Spinal cord (tissue), 9 donors: ENCODE measurements at regions not wholly inside any gene's neighbourhood (a gene's known extent, or its start where the extent isn't known, plus 50 kb on each side); places are given as distances from the start of the nearest gene placed in this dataset.
A peak's percentile ranks its signal among the peaks of the same experiment; 100 is the strongest.

ENCODE experiments used
- DNase-seq, 6 donors: peaks; one replicate each; pipeline versions ENCODE4 v3.0.0 to v3.0.0-alpha.2; 2013 to 2015; ENCODE audit warnings: low spot score in 6 of 6, low read depth in 4 of 6
- H3K27ac ChIP-seq: one replicate; pipeline ENCODE4 v1.5.1; 2013; ENCODE audit warnings: low read depth, low read length, control low read depth
- H3K27me3 ChIP-seq: one replicate; pipeline ENCODE4 v1.6.1; 2013; ENCODE audit warnings: low read length; ENCODE audit not compliant: control insufficient read depth, insufficient read depth
- H3K36me3 ChIP-seq: one replicate; pipeline ENCODE4 v1.6.1; 2013; ENCODE audit warnings: low read length; ENCODE audit not compliant: control insufficient read depth, insufficient read depth
- H3K4me1 ChIP-seq: one replicate; pipeline ENCODE4 v1.6.1; 2013; ENCODE audit warnings: low read length; ENCODE audit not compliant: control insufficient read depth, insufficient read depth
- H3K4me3 ChIP-seq: one replicate; pipeline ENCODE4 v1.5.1; 2013; ENCODE audit warnings: low read depth, low read length, control low read depth
- H3K9me3 ChIP-seq: one replicate; pipeline ENCODE4 v1.6.1; 2013; ENCODE audit warnings: low read length; ENCODE audit not compliant: control insufficient read depth, insufficient read depth
- WGBS: methylation state at CpG from one replicate; pipeline ENCODE4 v1.1.5; 2013; ENCODE audit warnings: missing lambda C conversion rate; ENCODE audit not compliant: insufficient coverage; 5-methylcytosine and 5-hydroxymethylcytosine counted together
- donor health status: healthy.

DNA sequence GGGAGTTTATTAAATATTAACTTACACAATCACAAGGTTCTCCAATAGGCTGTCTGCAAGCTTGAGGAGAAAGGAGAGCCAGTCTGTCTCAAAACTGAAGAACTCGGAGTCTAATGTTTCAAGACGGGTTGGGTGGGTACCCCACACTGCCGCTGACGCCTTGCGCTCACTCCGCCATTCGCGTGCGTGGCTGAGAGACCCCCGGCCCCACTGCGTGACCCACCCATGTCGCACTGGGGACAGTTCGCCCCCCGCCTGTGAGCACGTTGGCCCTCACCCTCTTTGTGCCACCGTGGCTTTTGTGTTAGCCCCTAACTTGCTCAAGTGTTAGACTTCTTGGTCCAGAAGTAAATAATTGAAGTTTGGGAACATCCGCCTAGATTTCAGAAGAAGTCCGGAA lies 270.0 kb upstream of the ITGA1 start:
- Histone ChIP-seq H3K4me1 (no peaks in the 10 kb centered on the region), H3K4me3 (no peak overlapping the region), H3K27me3 (no peaks in the 10 kb centered on the region), H3K36me3 (no peaks in the 10 kb centered on the region), H3K27ac (no peak overlapping the region), H3K9me3 (no peaks in the 10 kb centered on the region)
- DNase-seq: no peak
- WGBS: 97% methylated on average over 18 of the region's 18 CpGs

DNA sequence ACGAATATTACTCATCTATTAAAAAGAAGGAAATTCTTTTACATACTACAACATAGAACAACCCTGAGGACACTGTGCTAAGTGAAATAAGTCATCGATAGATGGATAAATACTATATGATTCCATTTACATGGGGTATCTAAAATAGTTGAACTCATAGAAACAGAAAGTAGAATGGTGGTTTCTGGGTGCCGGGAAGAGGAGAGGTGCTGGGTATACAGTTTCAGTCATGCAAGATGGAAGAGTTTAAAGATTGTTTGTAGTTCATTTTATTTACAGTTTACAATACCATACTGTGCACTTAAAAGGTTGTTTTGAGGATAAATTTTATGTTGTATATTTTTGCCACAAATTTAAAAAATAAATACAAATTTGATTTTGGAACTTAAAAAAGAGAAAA lies 267.5 kb upstream of the ITGA1 start:
- Histone ChIP-seq H3K4me1 (no peaks in the 10 kb centered on the region), H3K36me3 (no peaks in the 10 kb centered on the region), H3K27me3 (no peaks in the 10 kb centered on the region), H3K27ac (no peak overlapping the region), H3K4me3 (no peak overlapping the region), H3K9me3 (no peaks in the 10 kb centered on the region)
- WGBS: no CpG with 5 or more reads among the region's 3 CpGs
- DNase-seq: no peak

DNA sequence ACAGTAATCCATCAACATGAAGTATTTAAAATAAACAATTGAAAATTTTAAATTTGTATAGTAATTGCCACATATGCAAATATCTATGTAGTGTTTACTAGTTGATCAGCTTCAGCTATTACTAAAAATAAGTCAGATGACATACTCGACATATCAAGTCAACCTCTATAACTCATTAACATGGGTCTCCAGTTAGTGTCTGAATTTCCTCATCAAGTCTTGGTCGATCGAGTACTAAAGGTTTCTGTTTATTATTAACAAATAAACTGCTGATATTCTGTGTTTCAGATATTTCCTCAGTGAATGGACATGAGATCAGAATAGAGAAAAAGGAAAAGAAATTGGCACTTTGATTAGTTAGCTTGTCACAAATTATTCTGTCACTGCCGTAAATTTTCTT lies 266.5 kb upstream of the ITGA1 start:
- no peaks in the 10 kb centered on the region for H3K36me3 ChIP-seq
- WGBS: no CpG with 5 or more reads among the region's 4 CpGs
- H3K27ac ChIP-seq: no peak overlapping the region
- H3K27me3 ChIP-seq: no peaks in the 10 kb centered on the region
- H3K9me3 ChIP-seq: no peaks in the 10 kb centered on the region
- no peak for DNase-seq
- no peak overlapping the region for H3K4me3 ChIP-seq
- no peaks in the 10 kb centered on the region for H3K4me1 ChIP-seq

DNA sequence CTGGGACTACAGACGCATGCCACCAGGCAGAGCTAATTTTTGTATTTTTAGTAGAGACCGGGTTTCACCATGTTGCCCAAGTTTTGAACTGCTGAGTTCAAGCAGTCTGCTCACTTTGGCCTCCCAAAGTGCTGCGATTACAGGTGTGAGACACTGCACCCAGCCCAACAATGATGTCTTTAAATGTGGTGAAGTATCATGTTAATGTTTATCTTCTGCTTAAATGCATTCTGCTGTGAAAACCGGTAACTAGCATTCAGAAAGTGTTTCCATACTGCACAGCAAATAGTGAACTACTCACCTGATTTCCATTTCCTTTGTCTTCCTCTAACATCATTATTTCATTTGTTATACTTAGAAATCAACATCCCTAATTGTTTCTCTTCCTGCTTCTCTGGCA lies 264.0 kb upstream of the ITGA1 start:
- WGBS: 94% methylated on average over 2 of the region's 4 CpGs
- H3K4me1 ChIP-seq: no peaks in the 10 kb centered on the region

DNA sequence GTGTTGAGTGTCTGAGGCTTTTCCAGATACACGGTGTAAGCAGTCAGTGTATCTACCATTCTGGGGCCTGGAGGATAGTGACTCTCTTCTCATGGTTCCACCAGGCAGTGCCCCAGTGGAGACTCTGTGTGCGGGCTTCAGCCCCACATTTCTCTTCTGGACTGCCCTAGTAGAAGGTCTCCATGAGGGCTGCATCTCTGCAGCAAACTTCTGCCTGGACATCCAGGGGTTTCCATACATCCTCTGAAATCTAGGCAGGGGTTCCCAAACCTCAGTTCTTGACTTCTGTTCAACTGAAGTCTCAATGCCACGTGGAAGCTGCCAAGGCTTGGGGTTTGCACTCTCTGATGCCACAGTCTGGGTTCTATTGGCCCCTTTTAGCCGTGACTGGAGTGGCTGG lies 256.6 kb upstream of the ITGA1 start:
- no peak for DNase-seq
- H3K36me3 ChIP-seq: no peaks in the 10 kb centered on the region
- 74% methylated on average over 3 of the region's 4 CpGs for WGBS

More for the DNA sequence above, 264.0 kb upstream of the ITGA1 start:
- no peak for DNase-seq
- no peak overlapping the region for H3K4me3 ChIP-seq
- H3K27me3 ChIP-seq: no peaks in the 10 kb centered on the region
- H3K9me3 ChIP-seq: no peaks in the 10 kb centered on the region
- H3K36me3 ChIP-seq: no peaks in the 10 kb centered on the region
- no peak overlapping the region for H3K27ac ChIP-seq

DNA sequence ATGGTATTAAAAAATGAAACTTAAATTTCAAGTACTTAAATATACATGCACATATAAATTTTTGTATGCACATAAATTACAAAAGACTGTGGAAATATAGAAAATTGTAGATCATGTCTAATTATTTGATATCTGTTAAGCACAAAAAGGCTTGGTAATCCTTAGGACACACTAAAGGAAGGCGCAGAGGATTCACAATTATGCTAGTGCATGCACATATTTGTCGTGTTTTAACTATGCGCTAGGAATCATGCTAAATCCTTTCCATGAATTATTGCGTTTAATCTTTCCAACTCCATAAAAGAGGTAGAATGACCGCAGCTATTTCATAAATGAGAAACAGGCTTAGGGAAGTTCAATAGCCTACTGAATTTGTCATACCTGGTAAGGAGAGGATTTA lies 244.1 kb upstream of the ITGA1 start:
- DNase-seq: no peak
- Histone ChIP-seq H3K4me3 (no peak overlapping the region), H3K36me3 (no peaks in the 10 kb centered on the region), H3K4me1 (no peaks in the 10 kb centered on the region), H3K27ac (no peak overlapping the region), H3K9me3 (no peaks in the 10 kb centered on the region), H3K27me3 (no peaks in the 10 kb centered on the region)
- 100% methylated on average over 1 of the region's 5 CpGs for WGBS

More for the DNA sequence above, 256.6 kb upstream of the ITGA1 start:
- Histone ChIP-seq H3K27ac (no peak overlapping the region), H3K27me3 (no peaks in the 10 kb centered on the region), H3K4me3 (no peak overlapping the region), H3K9me3 (peaks cover 2% of the 10 kb centered on the region), H3K4me1 (no peaks in the 10 kb centered on the region)

DNA sequence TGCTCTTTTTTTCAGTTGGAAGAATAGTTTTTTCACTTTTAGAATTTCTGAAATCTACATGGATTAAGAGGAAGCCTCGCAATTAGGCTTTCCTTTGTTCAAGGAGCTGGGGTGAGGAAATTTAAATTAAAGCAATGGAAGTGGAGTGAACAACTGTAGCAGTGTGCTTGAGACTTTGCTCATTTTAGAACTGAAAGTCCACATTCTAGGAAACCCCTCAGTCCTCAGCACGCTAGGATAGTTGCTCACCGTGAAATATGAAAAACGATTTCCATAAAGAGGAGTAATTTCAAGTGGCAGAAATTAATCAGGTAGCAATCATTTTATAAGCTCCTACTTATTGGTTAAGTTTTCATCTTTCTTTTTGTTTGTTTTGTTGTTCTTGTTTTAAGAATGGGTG lies 243.0 kb upstream of the ITGA1 start:
- Histone ChIP-seq H3K4me1 (no peaks in the 10 kb centered on the region), H3K27me3 (no peaks in the 10 kb centered on the region), H3K4me3 (no peak overlapping the region), H3K27ac (no peak overlapping the region), H3K36me3 (no peaks in the 10 kb centered on the region), H3K9me3 (no peaks in the 10 kb centered on the region)
- DNase-seq: no peak
- no CpG with 5 or more reads among the region's 4 CpGs for WGBS

DNA sequence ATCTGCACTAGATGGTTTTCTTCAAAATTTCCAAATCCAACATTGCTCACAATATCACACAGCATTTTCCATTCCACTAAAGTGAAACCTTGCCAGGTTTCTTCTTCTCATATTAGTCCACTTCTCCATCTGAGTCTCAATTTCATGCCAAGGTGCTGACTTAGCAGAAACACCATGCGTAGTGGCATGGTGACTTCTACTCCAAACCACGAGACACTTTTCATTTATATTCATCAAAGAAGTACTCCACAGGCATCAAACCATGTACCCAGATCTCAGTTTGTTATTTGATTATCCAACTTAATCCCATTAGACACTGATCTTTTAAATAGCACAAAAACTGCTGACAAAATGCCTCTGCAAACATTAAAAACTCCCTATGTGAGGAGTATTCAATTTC lies 233.4 kb upstream of the ITGA1 start:
- Histone ChIP-seq H3K27me3 (no peaks in the 10 kb centered on the region), H3K27ac (no peak overlapping the region), H3K4me1 (no peaks in the 10 kb centered on the region), H3K4me3 (no peak overlapping the region), H3K9me3 (no peaks in the 10 kb centered on the region), H3K36me3 (no peaks in the 10 kb centered on the region)
- WGBS: 92% methylated on average over 2 of the region's 2 CpGs
- no peak for DNase-seq

DNA sequence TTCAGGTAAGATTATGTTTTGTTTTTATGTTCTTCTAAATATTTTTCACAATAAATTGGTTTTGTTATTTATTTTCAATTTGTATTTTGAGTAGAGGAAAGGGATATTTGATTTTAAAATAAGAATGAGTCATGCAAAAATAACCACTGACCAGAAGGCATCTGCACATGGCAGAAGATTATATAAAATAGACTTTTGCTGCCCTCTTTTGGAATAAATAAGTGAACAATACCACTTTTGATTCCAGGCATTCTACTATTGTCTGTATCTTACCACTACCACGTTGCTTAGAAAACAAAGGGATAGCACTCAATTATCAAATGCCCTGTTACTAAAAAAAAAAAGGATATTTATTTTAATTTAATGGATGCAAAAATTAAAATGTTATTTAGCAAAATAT lies 227.3 kb upstream of the ITGA1 start:
- WGBS: no CpG with 5 or more reads among the region's 1 CpG
- peak in 4 of 6 donors; percentile 7 to 87 (median 16) for DNase-seq

DNA sequence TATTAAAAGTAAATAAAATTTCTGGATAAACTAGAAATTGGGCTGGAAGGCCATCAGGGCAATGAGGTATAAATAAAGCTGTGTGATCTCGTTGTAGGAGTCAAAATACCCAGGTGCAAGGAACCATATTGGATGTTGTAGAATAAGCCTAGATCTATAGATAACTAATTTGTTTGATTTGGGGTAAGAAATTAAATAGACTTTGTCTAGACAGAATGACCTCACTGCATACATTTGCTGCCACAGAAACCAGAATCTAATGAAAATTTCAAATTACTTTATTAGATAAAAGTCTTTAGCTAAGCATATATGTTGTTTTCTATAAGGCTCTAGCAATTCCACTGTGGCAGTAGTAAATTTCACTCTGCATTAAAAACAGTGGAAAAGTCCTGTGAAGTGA lies 225.2 kb upstream of the ITGA1 start:
- Histone ChIP-seq H3K27ac (no peak overlapping the region), H3K36me3 (no peaks in the 10 kb centered on the region), H3K9me3 (no peaks in the 10 kb centered on the region), H3K4me3 (no peak overlapping the region), H3K27me3 (no peaks in the 10 kb centered on the region), H3K4me1 (no peaks in the 10 kb centered on the region)
- DNase-seq: no peak
- WGBS: 60% methylated on average over 1 of the region's 1 CpG

More for the DNA sequence above, 227.3 kb upstream of the ITGA1 start:
- Histone ChIP-seq H3K4me3 (no peak overlapping the region), H3K27ac (no peak overlapping the region), H3K36me3 (no peaks in the 10 kb centered on the region), H3K9me3 (no peaks in the 10 kb centered on the region), H3K27me3 (no peaks in the 10 kb centered on the region), H3K4me1 (no peaks in the 10 kb centered on the region)
